ENCODE measurements at regions not wholly inside any gene's neighbourhood (a gene's known extent, or its start where the extent isn't known, plus 50 kb on each side); places are given as distances from the start of the nearest gene placed in this dataset.
A peak's percentile ranks its signal among the peaks of the same experiment; 100 is the strongest.

- WGBS, 2 donors: 88 to 89% methylated on average over 3 of the region's 3 CpGs
- no peaks in the 10 kb centered on the region for H3K4me1 ChIP-seq
- TF ChIP-seq POLR2A (IDR thresholded peaks at IDR 0.05) (no peak), POLR2AphosphoS5 (IDR thresholded peaks at IDR 0.05) (no peak), EP300 (IDR thresholded peaks at IDR 0.05) (no peak), CTCF (IDR thresholded peaks at IDR 0.05) (no peak)
- no peak for DNase-seq
- H3K9me3 ChIP-seq: no peaks in the 10 kb centered on the region
- H3K36me3 ChIP-seq: no peaks in the 10 kb centered on the region
- intact Hi-C loops (cut with DNase I): no loop called here
- H3K27me3 ChIP-seq: no peaks in the 10 kb centered on the region
- no peak overlapping the region for H3K4me3 ChIP-seq
- no peak overlapping the region for H3K27ac ChIP-seq
Measured at GRCh38 chr1:58841455-58841854, 57.6 kb upstream of the JUN start.

DNA sequence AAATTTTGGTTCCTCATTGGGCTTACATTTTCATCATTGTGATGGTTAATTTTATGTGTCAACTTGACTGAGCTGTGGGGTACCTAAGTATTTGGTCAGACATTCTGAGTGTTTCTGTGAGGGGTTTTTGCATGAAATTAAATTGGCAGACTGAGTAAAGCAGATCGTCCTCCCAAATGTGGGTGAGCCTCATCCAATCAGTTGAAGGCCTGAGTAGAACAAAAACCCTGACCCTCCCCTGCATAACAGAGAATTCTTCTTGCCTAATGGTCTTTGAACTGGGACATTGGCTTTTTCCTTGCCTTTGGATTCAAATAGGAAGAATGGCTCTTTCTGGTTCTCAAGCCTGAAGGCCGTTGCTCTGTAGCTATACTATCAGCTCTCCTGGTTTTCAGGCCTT, 59.1 kb upstream of the JUN start:
- no peaks in the 10 kb centered on the region for H3K36me3 ChIP-seq
- DNase-seq: no peak
- intact Hi-C loops (cut with DNase I): no loop called here
- no peaks in the 10 kb centered on the region for H3K27me3 ChIP-seq
- no peak overlapping the region for H3K27ac ChIP-seq
- TF ChIP-seq CTCF (IDR thresholded peaks at IDR 0.05) (no peak), EP300 (IDR thresholded peaks at IDR 0.05) (no peak), POLR2AphosphoS5 (IDR thresholded peaks at IDR 0.05) (no peak), POLR2A (IDR thresholded peaks at IDR 0.05) (no peak)
- no peaks in the 10 kb centered on the region for H3K9me3 ChIP-seq
- no peaks in the 10 kb centered on the region for H3K4me1 ChIP-seq
- H3K4me3 ChIP-seq: no peak overlapping the region
- WGBS, 2 donors: 93 to 95% methylated on average over 2 of the region's 2 CpGs

DNA sequence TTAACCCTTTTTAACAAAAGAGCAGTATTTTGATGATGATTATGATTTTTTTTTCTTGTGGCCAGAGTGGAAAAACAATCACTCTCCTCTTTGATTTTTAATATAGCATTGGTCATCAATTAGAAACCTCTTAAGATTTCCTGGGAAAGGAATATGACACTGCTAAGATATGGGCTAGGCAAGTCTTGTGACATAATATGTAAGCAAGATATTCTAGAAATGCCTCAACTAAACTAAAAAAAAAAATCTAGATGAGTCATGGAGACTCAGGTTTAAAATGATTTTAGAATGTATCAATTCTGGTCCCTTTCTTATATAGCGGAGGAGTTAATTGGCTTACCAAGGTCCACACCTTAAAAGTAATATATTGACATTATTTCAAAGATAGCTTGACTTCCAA, 60.3 kb upstream of the JUN start:
- H3K27ac ChIP-seq: no peak overlapping the region
- WGBS, 2 donors: 97 to 98% methylated on average over 1 of the region's 1 CpG
- H3K4me1 ChIP-seq: peaks cover 0 to 9% (median 8%) of the 10 kb centered on the region in 4 donors
- no peak overlapping the region for H3K4me3 ChIP-seq
- intact Hi-C loops (cut with DNase I): no loop called here
- H3K27me3 ChIP-seq: no peaks in the 10 kb centered on the region
- H3K36me3 ChIP-seq: no peaks in the 10 kb centered on the region
- no peak for TF ChIP-seq POLR2A (IDR thresholded peaks at IDR 0.05)
- TF ChIP-seq EP300 (IDR thresholded peaks at IDR 0.05): no peak
- TF ChIP-seq POLR2AphosphoS5 (IDR thresholded peaks at IDR 0.05): no peak
- TF ChIP-seq CTCF (IDR thresholded peaks at IDR 0.05): no peak
- no peaks in the 10 kb centered on the region for H3K9me3 ChIP-seq
- no peak for DNase-seq

DNA sequence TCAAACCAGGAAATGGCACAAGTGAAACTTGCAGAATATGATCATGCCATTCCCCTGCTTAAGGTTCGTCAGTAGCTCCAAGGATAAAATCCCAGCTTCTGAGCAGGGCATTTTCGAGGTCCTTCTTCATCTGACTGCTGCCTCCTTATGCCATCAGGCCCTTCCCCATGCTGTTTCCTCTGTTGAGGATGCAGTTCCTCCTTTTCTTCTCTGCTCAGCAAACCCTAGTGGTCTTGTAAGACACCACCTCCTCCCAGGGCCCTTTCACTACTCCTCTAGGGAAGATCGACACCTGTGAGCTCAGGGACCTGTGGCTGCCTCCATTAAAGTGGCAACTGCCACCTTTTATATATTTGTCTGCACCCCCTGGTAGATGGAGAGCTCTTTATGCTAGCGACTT, 62.1 kb upstream of the JUN start:
- no peak for TF ChIP-seq POLR2AphosphoS5 (IDR thresholded peaks at IDR 0.05)
- TF ChIP-seq POLR2A (IDR thresholded peaks at IDR 0.05): no peak
- no peak for TF ChIP-seq CTCF (IDR thresholded peaks at IDR 0.05)
- no peak for TF ChIP-seq EP300 (IDR thresholded peaks at IDR 0.05)
- 84 to 96% methylated on average over 4 of the region's 4 CpGs for WGBS, 2 donors
- H3K27ac ChIP-seq: no peak overlapping the region
- H3K36me3 ChIP-seq: no peaks in the 10 kb centered on the region
- H3K9me3 ChIP-seq: no peaks in the 10 kb centered on the region
- H3K4me3 ChIP-seq: no peak overlapping the region
- H3K27me3 ChIP-seq: no peaks in the 10 kb centered on the region
- no peak for DNase-seq
- H3K4me1 ChIP-seq: peaks cover 0 to 13% (median 10%) of the 10 kb centered on the region in 4 donors
- intact Hi-C loops (cut with DNase I): no loop called here

DNA sequence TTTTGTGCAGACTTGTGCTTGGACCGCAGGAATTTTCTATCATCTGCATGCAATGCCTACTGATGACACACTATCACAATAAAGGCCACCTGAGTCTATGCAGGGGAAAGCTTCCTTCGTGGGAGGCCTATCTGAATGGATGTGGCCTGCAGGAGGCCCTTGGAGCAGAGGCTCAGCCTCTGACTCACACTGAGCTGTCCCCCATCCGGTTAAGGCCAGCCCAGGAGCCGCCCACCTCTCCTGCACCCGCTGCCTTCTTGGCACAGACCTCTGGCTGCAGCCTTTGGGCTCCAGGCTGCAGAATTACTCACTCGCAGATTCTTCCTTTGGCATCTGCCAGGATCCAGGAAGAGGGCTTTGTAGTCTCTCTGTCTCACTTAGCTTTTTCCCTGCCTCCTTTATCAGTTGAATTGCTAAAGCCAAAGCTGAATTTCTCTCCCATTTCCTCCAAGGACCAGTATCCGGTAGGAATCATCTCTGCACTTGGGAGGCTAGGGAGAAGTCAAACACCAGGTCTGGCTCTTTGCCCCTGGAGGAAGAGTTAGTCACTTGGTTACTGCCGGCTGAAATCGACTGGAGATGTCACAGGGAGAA, 65.1 kb upstream of the JUN start:
- peaks cover 0 to 13% (median 10%) of the 10 kb centered on the region in 4 donors for H3K4me1 ChIP-seq
- H3K27me3 ChIP-seq: no peaks in the 10 kb centered on the region
- TF ChIP-seq POLR2AphosphoS5 (IDR thresholded peaks at IDR 0.05): peak in 2 of 4 donors; percentile 7 to 49
- no peak for TF ChIP-seq CTCF (IDR thresholded peaks at IDR 0.05)
- peak; percentile 74 for DNase-seq
- intact Hi-C loops (cut with DNase I): no loop called here
- no peaks in the 10 kb centered on the region for H3K9me3 ChIP-seq
- peak overlapping the region; percentile 10 to 60 (median 48) for H3K27ac ChIP-seq
- no peak overlapping the region for H3K4me3 ChIP-seq
- no peaks in the 10 kb centered on the region for H3K36me3 ChIP-seq
- 30 to 57% methylated on average over 9 of the region's 9 CpGs for WGBS, 2 donors

Data from sigmoid colon (tissue), 6 donors.